ENCODE measurements at regions not wholly inside any gene's neighbourhood (a gene's known extent, or its start where the extent isn't known, plus 50 kb on each side); places are given as distances from the start of the nearest gene placed in this dataset.
"Not testable (repeated sequence)": the region's sequence is repeated elsewhere in the genome, so short reads cannot be mapped to it uniquely, and the experiment has no call there.

- H3K4me3 ChIP-seq (ENCODE audit: low read length) = no peak overlapping the region
- TF ChIP-seq CTCF (conservative IDR thresholded peaks at IDR 0.05; ENCODE audit: low read length) = no peak
- DNase-seq (ENCODE audit: low read depth) = no peak
Measured at GRCh38 chr3:160047876-160048275, 59.2 kb downstream of the IL12A start.

- TF ChIP-seq CTCF (conservative IDR thresholded peaks at IDR 0.05; ENCODE audit: low read length) = no peak
- no peak for DNase-seq (ENCODE audit: low read depth)
- H3K4me3 ChIP-seq (ENCODE audit: low read length) = no peak overlapping the region
Measured at GRCh38 chr3:160049038-160049437, 60.4 kb downstream of the IL12A start.

GRCh38 chr3:160049565-160049964, 60.9 kb downstream of the IL12A start:
- DNase-seq (ENCODE audit: low read depth) = no peak
- no peak for TF ChIP-seq CTCF (conservative IDR thresholded peaks at IDR 0.05; ENCODE audit: low read length)

GRCh38 chr3:160049988-160050387, 61.4 kb downstream of the IL12A start:
- no peak for DNase-seq (ENCODE audit: low read depth)
- H3K4me3 ChIP-seq (ENCODE audit: low read length) = no peak overlapping the region
- TF ChIP-seq CTCF (conservative IDR thresholded peaks at IDR 0.05; ENCODE audit: low read length) = no peak

More at GRCh38 chr3:160049565-160049964, 60.9 kb downstream of the IL12A start:
- no peak overlapping the region for H3K4me3 ChIP-seq (ENCODE audit: low read length)

- TF ChIP-seq CTCF (conservative IDR thresholded peaks at IDR 0.05; ENCODE audit: low read length) = no peak
- peak; percentile 13 for DNase-seq (ENCODE audit: low read depth)
- no peak overlapping the region for H3K4me3 ChIP-seq (ENCODE audit: low read length)
Measured at GRCh38 chr3:160052385-160053047, 63.9 kb downstream of the IL12A start.

GRCh38 chr3:160053048-160053391, 64.4 kb downstream of the IL12A start:
- H3K4me3 ChIP-seq (ENCODE audit: low read length) = no peak overlapping the region
- no peak for TF ChIP-seq CTCF (conservative IDR thresholded peaks at IDR 0.05; ENCODE audit: low read length)

GRCh38 chr3:160054862-160055261, 66.2 kb downstream of the IL12A start:
- not testable (repeated sequence) for DNase-seq (ENCODE audit: low read depth); H3K4me3 ChIP-seq (ENCODE audit: low read length)

More at GRCh38 chr3:160053048-160053391, 64.4 kb downstream of the IL12A start:
- DNase-seq (ENCODE audit: low read depth) = no peak

GRCh38 chr3:160055659-160056058, 67.0 kb downstream of the IL12A start:
- DNase-seq (ENCODE audit: low read depth) = no peak
- no peak for TF ChIP-seq CTCF (conservative IDR thresholded peaks at IDR 0.05; ENCODE audit: low read length)
- no peak overlapping the region for H3K4me3 ChIP-seq (ENCODE audit: low read length)

Measured in AG10803 (cell line).